BE2C (cell line): ENCODE measurements at regions not wholly inside any gene's neighbourhood (a gene's known extent, or its start where the extent isn't known, plus 50 kb on each side); places are given as distances from the start of the nearest gene placed in this dataset.
A peak's percentile ranks its signal among the peaks of the same experiment; 100 is the strongest.
"Not testable (repeated sequence)": the region's sequence is repeated elsewhere in the genome, so short reads cannot be mapped to it uniquely, and the experiment has no call there.

Experiments
- DNase-seq: peaks from one replicate; pipeline ENCODE4 v3.0.0-alpha.2; 2020
- H3K27me3 ChIP-seq: fragments of 250-450 bp; sonication (Bioruptor Pico); 2 replicates; pipeline ENCODE4 v1.5.1; 2020; ENCODE audit warnings: mild to moderate bottlenecking
- H3K36me3 ChIP-seq: fragments of 250-450 bp; sonication (Bioruptor Pico); 2 replicates; pipeline ENCODE4 v1.5.1; 2020; ENCODE audit warnings: mild to moderate bottlenecking
- H3K4me1 ChIP-seq: fragments of 250-450 bp; sonication (Bioruptor Pico); 2 replicates; pipeline ENCODE4 v1.5.1; 2020
- H3K4me3 ChIP-seq: 2 replicates; pipeline ENCODE4 v1.5.1; 2011; ENCODE audit warnings: low read depth, low read length
- H3K9me3 ChIP-seq: fragments of 250-450 bp; sonication (Bioruptor Pico); 2 replicates; pipeline ENCODE4 v1.5.1; 2020
- TF ChIP-seq, protein P1 (sequence below): IDR thresholded peaks from 2 replicates; pipeline ENCODE4 v1.5.1; 2012; ENCODE audit warnings: mild to moderate bottlenecking, low read depth, low read length

DNA sequence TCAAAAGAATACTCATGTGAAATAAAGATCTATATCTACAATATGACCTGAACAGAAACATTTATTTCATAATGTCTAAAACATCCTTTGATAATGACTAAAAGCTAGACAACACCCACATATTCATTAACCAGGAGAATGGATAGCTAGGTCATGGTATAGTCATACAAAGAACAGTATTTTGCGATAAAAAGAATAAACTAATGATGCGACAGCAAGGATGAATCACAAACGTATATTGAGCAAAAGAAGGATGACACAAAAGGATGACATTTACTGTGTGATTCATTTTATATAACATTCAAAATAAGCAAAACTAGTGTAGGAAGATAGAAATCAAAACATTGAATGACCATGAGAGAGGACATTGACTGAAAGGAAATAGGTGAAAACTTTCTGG lies 1233.1 kb downstream of the OTOL1 start:
- H3K9me3 ChIP-seq = no peaks in the 10 kb centered on the region
- H3K36me3 ChIP-seq = no peaks in the 10 kb centered on the region
- no peak overlapping the region for H3K4me3 ChIP-seq
- H3K4me1 ChIP-seq = no peaks in the 10 kb centered on the region; the same call in 1 of the 2 replicates
- TF ChIP-seq, protein P1, sequence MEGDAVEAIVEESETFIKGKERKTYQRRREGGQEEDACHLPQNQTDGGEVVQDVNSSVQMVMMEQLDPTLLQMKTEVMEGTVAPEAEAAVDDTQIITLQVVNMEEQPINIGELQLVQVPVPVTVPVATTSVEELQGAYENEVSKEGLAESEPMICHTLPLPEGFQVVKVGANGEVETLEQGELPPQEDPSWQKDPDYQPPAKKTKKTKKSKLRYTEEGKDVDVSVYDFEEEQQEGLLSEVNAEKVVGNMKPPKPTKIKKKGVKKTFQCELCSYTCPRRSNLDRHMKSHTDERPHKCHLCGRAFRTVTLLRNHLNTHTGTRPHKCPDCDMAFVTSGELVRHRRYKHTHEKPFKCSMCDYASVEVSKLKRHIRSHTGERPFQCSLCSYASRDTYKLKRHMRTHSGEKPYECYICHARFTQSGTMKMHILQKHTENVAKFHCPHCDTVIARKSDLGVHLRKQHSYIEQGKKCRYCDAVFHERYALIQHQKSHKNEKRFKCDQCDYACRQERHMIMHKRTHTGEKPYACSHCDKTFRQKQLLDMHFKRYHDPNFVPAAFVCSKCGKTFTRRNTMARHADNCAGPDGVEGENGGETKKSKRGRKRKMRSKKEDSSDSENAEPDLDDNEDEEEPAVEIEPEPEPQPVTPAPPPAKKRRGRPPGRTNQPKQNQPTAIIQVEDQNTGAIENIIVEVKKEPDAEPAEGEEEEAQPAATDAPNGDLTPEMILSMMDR = no peak
- no peaks in the 10 kb centered on the region for H3K27me3 ChIP-seq
- no peak for DNase-seq

DNA sequence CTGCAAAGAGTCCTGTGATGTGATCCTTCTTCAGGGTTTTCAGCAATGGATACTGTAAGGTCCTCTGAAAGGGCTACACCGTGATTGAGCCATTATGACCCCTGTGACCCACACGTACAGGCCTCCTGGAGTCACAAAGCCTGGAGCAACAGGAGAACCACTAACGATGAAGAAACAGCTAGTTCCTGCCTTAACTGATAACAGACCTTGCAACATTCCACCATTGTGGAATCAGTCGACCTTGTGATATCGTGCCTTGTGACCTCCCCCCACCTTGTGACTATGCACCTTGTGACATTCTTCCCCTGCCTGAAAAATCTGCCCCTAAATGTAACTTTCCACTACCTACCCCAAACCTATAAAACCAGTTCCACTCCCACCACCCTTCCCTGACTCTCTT lies 1235.4 kb downstream of the OTOL1 start:
- not testable (repeated sequence) for DNase-seq, H3K36me3 ChIP-seq, H3K4me1 ChIP-seq, H3K4me3 ChIP-seq, H3K9me3 ChIP-seq, H3K27me3 ChIP-seq

DNA sequence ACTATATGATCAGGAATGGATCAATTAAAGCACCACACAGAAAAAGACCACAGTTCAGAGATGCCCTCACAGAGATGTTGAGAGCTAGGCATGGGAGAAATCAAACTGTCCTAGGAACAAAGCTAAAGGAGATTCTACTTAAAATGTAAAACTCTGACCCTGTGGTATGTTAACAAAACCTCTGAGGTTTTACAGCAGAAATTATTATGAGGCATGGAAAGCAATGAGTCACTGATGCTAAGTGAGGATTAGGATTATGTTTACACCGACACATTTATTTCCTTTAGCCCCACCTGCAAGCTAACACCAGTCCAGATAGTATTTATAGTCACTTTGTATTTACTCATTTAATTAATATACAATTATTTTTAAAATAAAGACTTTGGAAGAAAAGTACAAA lies 1242.2 kb downstream of the OTOL1 start:
- DNase-seq = no peak
- TF ChIP-seq, protein P1 = no peak

DNA sequence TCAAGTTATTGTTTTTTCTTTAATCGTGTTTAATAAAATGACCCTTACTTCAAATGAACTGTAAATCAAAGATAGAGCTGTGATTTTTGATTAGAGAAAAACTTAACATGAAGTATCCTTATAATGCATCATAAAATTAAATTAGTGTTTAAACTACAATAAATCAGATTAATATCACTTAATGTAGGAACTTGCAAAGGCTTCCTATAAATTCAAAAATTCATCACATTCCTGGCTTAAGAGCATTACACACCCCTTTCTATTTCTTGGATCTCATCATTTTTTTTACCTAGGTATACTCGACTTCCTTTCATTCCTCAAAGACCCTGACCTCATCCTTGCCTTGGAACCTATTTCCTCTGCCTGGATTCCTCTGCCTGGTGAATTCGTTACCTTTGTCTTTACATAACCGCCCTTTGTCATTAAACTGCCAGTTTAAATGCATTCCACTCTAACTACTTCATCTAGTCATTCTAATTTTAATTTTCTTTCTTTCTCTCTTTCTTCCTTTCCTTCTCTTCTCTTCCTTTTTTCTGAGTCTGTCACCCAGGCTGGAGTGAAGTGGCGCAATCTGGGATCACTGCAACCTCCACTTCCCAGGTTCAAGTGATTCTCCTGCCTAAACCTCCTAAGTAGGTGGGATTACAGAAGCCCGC lies 1244.5 kb downstream of the OTOL1 start:
- TF ChIP-seq, protein P1 = no peak
- DNase-seq = no peak
- Histone ChIP-seq H3K4me3 (no peak overlapping the region), H3K36me3 (no peaks in the 10 kb centered on the region), H3K4me1 (peaks cover 15% of the 10 kb centered on the region), H3K9me3 (no peaks in the 10 kb centered on the region), H3K27me3 (no peaks in the 10 kb centered on the region)

More for the DNA sequence above, 1242.2 kb downstream of the OTOL1 start:
- Histone ChIP-seq H3K4me1 (peaks cover 15% of the 10 kb centered on the region), H3K4me3 (no peak overlapping the region), H3K36me3 (no peaks in the 10 kb centered on the region), H3K27me3 (no peaks in the 10 kb centered on the region), H3K9me3 (no peaks in the 10 kb centered on the region)

DNA sequence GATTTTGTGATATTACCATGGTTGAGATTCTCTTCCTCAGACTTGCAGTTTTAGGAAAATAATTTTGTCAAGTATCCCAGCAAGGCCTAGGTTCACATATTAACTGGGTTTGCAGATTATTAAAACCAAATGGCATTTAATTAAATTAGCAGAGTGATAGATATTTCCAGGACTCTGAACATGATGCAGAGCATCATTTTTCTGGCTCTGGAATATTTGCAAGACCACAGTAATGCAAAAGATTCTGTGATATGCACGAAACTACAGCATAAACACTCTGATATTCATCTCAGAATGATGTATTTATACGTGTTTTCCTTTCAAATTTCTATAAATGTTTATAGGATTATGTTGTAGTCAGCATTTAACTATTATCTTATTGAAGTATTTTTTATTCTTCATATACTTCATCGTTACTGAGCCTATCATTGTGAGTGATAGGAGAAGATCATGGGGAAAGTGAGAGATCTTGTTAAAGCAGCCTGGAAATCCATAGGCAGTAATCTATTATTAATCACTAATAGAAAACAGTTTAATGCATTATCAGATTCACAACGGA lies 1245.6 kb downstream of the OTOL1 start:
- DNase-seq = no peak
- TF ChIP-seq, protein P1 = no peak
- Histone ChIP-seq H3K27me3 (no peaks in the 10 kb centered on the region), H3K36me3 (no peaks in the 10 kb centered on the region), H3K9me3 (no peaks in the 10 kb centered on the region), H3K4me3 (0 out of 2 replicates have a peak overlapping the region, but pooled peaks have one; percentile 1), H3K4me1 (peaks cover 15% of the 10 kb centered on the region)

DNA sequence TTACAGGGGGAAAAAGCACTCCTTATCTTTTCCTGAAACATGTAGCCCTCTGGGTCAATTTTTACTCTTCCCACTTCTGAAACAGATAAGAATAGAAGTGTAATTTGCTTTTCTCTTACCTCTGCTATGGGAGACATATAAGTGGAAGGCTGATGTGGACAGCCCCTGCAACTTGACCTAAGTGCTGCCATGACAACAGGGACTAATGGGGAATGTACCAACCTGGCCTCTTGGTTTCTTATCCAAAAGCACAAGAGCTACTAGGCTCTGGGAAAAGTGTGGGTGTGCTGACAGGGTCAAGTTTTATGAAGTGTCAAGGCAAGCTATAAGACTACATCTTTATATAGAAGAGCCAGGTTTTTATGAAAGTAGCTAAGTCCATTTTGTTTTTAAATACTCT lies 1246.5 kb downstream of the OTOL1 start:
- no peaks in the 10 kb centered on the region for H3K9me3 ChIP-seq
- no peak overlapping the region for H3K4me3 ChIP-seq
- DNase-seq = peak; percentile 49
- no peaks in the 10 kb centered on the region for H3K36me3 ChIP-seq
- no peaks in the 10 kb centered on the region for H3K27me3 ChIP-seq
- TF ChIP-seq, protein P1 = no peak
- H3K4me1 ChIP-seq = peaks cover 15% of the 10 kb centered on the region
